ENCODE measurements at regions not wholly inside any gene's neighbourhood (a gene's known extent, or its start where the extent isn't known, plus 50 kb on each side); places are given as distances from the start of the nearest gene placed in this dataset.

DNA sequence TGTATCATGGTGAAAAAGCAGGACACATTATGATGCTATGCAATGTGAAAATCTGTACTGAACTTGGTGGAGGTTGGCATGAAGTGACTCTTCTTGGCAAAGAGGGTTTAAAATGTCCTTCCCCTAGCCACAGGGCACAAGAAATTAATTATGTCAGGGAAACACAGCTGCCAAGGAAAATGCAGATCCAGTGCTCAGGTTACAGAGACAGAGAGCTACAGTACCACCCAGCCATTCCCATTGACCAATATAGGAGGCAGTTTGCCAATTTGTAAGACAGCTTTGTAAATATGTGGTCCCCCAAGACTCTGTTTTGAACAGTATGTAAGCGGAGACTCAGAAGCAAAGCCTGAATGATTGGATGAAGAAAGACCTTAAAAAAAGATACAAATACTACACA lies 69.4 kb upstream of the KLF12 start:
- Histone ChIP-seq H3K9me3 (no peaks in the 10 kb centered on the region), H3K27ac (replicated peaks in 1 of 4) (no peak overlapping the region), H3K36me3 (no peaks in the 10 kb centered on the region), H3K4me3 (no peak overlapping the region), H3K4me1 (peaks cover 0 to 16% (median 9%) of the 10 kb centered on the region in 4 donors), H3K27me3 (no peaks in the 10 kb centered on the region)
- WGBS, result 96% methylated on average over 1 of the region's 1 CpG
- intact Hi-C loops (cut with DNase I), result no loop called here
- DNase-seq (ENCODE audit: extremely low spot score), result no peak
- TF ChIP-seq POLR2A (IDR thresholded peaks at IDR 0.05; ENCODE audit: low read depth) (no peak), POLR2AphosphoS5 (IDR thresholded peaks at IDR 0.05) (no peak), EP300 (IDR thresholded peaks at IDR 0.05) (no peak)
- TF ChIP-seq, protein P1, sequence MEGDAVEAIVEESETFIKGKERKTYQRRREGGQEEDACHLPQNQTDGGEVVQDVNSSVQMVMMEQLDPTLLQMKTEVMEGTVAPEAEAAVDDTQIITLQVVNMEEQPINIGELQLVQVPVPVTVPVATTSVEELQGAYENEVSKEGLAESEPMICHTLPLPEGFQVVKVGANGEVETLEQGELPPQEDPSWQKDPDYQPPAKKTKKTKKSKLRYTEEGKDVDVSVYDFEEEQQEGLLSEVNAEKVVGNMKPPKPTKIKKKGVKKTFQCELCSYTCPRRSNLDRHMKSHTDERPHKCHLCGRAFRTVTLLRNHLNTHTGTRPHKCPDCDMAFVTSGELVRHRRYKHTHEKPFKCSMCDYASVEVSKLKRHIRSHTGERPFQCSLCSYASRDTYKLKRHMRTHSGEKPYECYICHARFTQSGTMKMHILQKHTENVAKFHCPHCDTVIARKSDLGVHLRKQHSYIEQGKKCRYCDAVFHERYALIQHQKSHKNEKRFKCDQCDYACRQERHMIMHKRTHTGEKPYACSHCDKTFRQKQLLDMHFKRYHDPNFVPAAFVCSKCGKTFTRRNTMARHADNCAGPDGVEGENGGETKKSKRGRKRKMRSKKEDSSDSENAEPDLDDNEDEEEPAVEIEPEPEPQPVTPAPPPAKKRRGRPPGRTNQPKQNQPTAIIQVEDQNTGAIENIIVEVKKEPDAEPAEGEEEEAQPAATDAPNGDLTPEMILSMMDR (IDR thresholded peaks at IDR 0.05), result no peak

DNA sequence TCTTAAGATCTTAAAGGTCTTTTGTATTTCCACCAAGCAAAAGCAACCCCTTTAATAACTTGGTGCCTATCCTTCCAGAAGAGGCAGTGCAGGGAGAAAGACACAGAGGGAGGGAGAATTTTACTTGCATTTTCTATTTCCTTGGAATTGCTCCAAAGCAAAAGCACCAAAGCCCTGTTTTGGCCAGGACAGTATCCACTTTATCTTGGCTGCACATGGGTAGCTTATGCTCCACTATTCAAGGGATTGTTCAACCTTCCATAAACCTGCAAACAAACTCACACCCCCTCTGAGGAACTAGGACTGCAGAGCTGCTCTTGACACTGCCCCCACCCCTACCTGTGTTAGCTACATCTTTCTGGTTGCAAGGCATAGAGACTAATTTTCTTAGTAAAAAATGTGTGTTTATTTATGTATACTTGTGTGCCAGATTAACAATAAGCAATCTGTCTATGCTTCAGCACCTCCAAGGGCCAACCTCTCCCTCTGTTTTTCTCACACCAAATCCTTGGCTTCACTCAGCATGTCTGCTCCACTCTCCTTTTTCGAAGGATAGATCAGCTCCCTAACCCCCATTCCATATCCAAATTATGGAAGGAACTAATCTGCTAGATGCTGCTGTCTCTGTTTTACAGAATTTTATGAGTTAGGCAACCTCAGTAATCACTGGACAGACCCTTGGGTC lies 68.1 kb upstream of the KLF12 start:
- Histone ChIP-seq H3K27ac (replicated peaks in 1 of 4) (no peak overlapping the region), H3K27me3 (no peaks in the 10 kb centered on the region), H3K36me3 (no peaks in the 10 kb centered on the region), H3K9me3 (no peaks in the 10 kb centered on the region), H3K4me1 (peaks cover 0 to 16% (median 9%) of the 10 kb centered on the region in 4 donors), H3K4me3 (no peak overlapping the region)
- no peak for TF ChIP-seq POLR2A (IDR thresholded peaks at IDR 0.05; ENCODE audit: low read depth)
- TF ChIP-seq EP300 (IDR thresholded peaks at IDR 0.05), result no peak
- TF ChIP-seq, protein P1 (IDR thresholded peaks at IDR 0.05), result no peak
- no peak for TF ChIP-seq POLR2AphosphoS5 (IDR thresholded peaks at IDR 0.05)
- intact Hi-C loops (cut with DNase I), result no loop called here
- no peak for DNase-seq (ENCODE audit: extremely low spot score)
- WGBS, result 71% methylated on average over 1 of the region's 1 CpG

DNA sequence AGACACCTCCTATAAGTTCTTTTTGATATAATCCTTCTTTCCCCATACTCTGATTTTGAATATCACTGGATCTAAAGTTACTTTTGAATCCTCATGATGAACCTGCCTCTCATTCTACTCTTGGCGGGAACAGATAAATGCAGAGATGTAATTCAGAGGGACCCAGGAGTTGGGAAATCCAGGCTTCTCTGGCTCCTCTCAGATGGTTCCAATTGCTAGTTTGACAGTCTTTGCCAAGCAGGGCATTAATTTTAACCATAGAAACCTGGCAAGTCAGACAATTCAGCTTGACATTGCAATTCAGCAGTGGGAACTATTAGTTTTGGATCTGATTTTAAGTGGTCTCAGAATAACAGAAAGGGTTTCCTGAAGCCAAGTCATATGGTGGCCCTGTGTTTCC lies 67.3 kb upstream of the KLF12 start:
- Histone ChIP-seq H3K4me1 (peaks cover 0 to 15% (median 9%) of the 10 kb centered on the region in 4 donors), H3K27ac (replicated peaks in 1 of 4) (no peak overlapping the region), H3K9me3 (no peaks in the 10 kb centered on the region), H3K27me3 (no peaks in the 10 kb centered on the region), H3K4me3 (no peak overlapping the region), H3K36me3 (no peaks in the 10 kb centered on the region)
- whole genome bisulfite sequencing, result 100% methylated on average over 1 of the region's 1 CpG
- DNase-seq (ENCODE audit: extremely low spot score), result no peak
- TF ChIP-seq EP300 (IDR thresholded peaks at IDR 0.05) (no peak), POLR2AphosphoS5 (IDR thresholded peaks at IDR 0.05) (no peak), POLR2A (IDR thresholded peaks at IDR 0.05; ENCODE audit: low read depth) (no peak)
- TF ChIP-seq, protein P1 (IDR thresholded peaks at IDR 0.05), result no peak
- intact Hi-C loops (cut with DNase I), result no loop called here

DNA sequence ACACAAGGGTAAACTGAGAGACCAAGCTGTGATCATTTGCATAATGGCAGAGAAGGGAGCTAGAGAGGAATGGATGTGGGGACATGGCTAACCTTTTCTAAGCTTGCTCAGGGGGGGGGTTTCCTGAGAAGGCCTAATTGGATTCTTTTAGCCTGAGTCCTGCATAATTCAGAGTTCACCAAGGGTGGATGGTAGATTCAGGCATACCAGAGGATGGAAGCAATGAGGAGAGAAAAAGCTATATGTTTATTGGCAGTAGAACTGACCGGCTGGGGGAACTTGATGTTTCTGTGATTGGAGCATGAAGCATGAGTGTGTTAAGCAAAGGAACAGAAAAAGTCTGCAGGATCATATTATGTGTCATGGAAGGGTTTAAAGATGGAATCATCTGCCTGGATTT lies 65.9 kb upstream of the KLF12 start:
- H3K4me1 ChIP-seq, result peaks cover 0 to 9% (median 5%) of the 10 kb centered on the region in 4 donors
- 92% methylated on average over 1 of the region's 1 CpG for WGBS
- intact Hi-C loops (cut with DNase I), result no loop called here

More for the DNA sequence above, 65.9 kb upstream of the KLF12 start:
- Histone ChIP-seq H3K9me3 (no peaks in the 10 kb centered on the region), H3K27me3 (no peaks in the 10 kb centered on the region), H3K4me3 (no peak overlapping the region), H3K36me3 (no peaks in the 10 kb centered on the region), H3K27ac (replicated peaks in 1 of 4) (no peak overlapping the region)
- TF ChIP-seq, protein P1 (IDR thresholded peaks at IDR 0.05), result no peak
- TF ChIP-seq EP300 (IDR thresholded peaks at IDR 0.05), result no peak
- no peak for TF ChIP-seq POLR2AphosphoS5 (IDR thresholded peaks at IDR 0.05)
- TF ChIP-seq POLR2A (IDR thresholded peaks at IDR 0.05; ENCODE audit: low read depth), result no peak
- DNase-seq (ENCODE audit: extremely low spot score), result no peak
